ENCODE measurements at regions not wholly inside any gene's neighbourhood (a gene's known extent, or its start where the extent isn't known, plus 50 kb on each side); places are given as distances from the start of the nearest gene placed in this dataset.
"Not testable (repeated sequence)": the region's sequence is repeated elsewhere in the genome, so short reads cannot be mapped to it uniquely, and the experiment has no call there.

- no peak for DNase-seq
These were observed 830.1 kb upstream of the TMEFF2 start for GRCh38 chr2:193024791-193025190.

GRCh38 chr2:193011870-193012269 is 817.1 kb upstream of the TMEFF2 start:
- DNase-seq = no peak

GRCh38 chr2:192993059-192993458 is 798.3 kb upstream of the TMEFF2 start:
- DNase-seq = no peak

GRCh38 chr2:192983173-192983572 is 788.4 kb upstream of the TMEFF2 start:
- no peak for DNase-seq

- no peak for DNase-seq
These were observed 783.7 kb upstream of the TMEFF2 start for GRCh38 chr2:192978395-192978794.

GRCh38 chr2:192971981-192972380 is 777.2 kb upstream of the TMEFF2 start:
- DNase-seq = no peak

- no peak for DNase-seq
These were observed 774.3 kb upstream of the TMEFF2 start for GRCh38 chr2:192969055-192969454.

- DNase-seq = no peak
These were observed 766.2 kb upstream of the TMEFF2 start for GRCh38 chr2:192960945-192961344.

- DNase-seq = not testable (repeated sequence)
These were observed 763.9 kb upstream of the TMEFF2 start for GRCh38 chr2:192958615-192959014.

- DNase-seq = no peak
These were observed 762.7 kb upstream of the TMEFF2 start for GRCh38 chr2:192957425-192957824.

GRCh38 chr2:192953116-192953515 is 758.4 kb upstream of the TMEFF2 start:
- DNase-seq = no peak

GRCh38 chr2:192952245-192952644 is 757.5 kb upstream of the TMEFF2 start:
- no peak for DNase-seq

- no peak for DNase-seq
These were observed 753.6 kb upstream of the TMEFF2 start for GRCh38 chr2:192948316-192948715.

- DNase-seq = no peak
These were observed 752.6 kb upstream of the TMEFF2 start for GRCh38 chr2:192947352-192947751.

GRCh38 chr2:192940767-192941166 is 746.0 kb upstream of the TMEFF2 start:
- DNase-seq = no peak

- DNase-seq = no peak
These were observed 737.6 kb upstream of the TMEFF2 start for GRCh38 chr2:192932376-192932775.

GRCh38 chr2:192921631-192922030 is 726.9 kb upstream of the TMEFF2 start:
- not testable (repeated sequence) for DNase-seq

GRCh38 chr2:192901446-192901845 is 706.7 kb upstream of the TMEFF2 start:
- no peak for DNase-seq

- DNase-seq = no peak
These were observed 704.7 kb upstream of the TMEFF2 start for GRCh38 chr2:192899466-192899865.

GRCh38 chr2:192893976-192894375 is 699.2 kb upstream of the TMEFF2 start:
- DNase-seq = not testable (repeated sequence)

- no peak for DNase-seq
These were observed 693.4 kb upstream of the TMEFF2 start for GRCh38 chr2:192888109-192888508.

- no peak for DNase-seq
These were observed 692.6 kb upstream of the TMEFF2 start for GRCh38 chr2:192887337-192887736.

GRCh38 chr2:192886636-192887035 is 691.9 kb upstream of the TMEFF2 start:
- DNase-seq = no peak

GRCh38 chr2:192885569-192886160 is 690.9 kb upstream of the TMEFF2 start:
- DNase-seq = no peak

GRCh38 chr2:192877159-192877558 is 682.4 kb upstream of the TMEFF2 start:
- no peak for DNase-seq

- DNase-seq = no peak
These were observed 682.0 kb upstream of the TMEFF2 start for GRCh38 chr2:192876698-192877097.

Data from CD4-positive, alpha-beta T cell treated with Interleukin-6 for 4 hours (primary cell).